BJ (cell line): ENCODE measurements at regions not wholly inside any gene's neighbourhood (a gene's known extent, or its start where the extent isn't known, plus 50 kb on each side); places are given as distances from the start of the nearest gene placed in this dataset.

Experiments used
- CTCF ChIA-PET: fragments of 350-600 bp; formaldehyde crosslinking; extraction: SDS; loops from one replicate; lab custom pipeline; 2021; ENCODE audit warnings: antibody characterized with exemption, inconsistent platforms; lab: Yijun Ruan, JAX
- POLR2A ChIA-PET: fragments of 300-600 bp; sonication (Branson Sonifier 250); formaldehyde crosslinking; extraction: SDS; loops from one replicate; lab custom pipeline; 2021; ENCODE audit warnings: antibody characterized with exemption; lab: Charles Lee
- DNase-seq: peaks from one replicate; pipeline ENCODE4 v3.0.0-alpha.2; 2011; ENCODE audit warnings: low read depth
- H3K27me3 ChIP-seq: 2 replicates; pipeline ENCODE4 v1.6.0; 2011; ENCODE audit warnings: low read length; ENCODE audit not compliant: control insufficient read depth, insufficient read depth
- H3K36me3 ChIP-seq: 2 replicates; pipeline ENCODE4 v1.5.1; 2011; ENCODE audit warnings: low read length; ENCODE audit not compliant: control insufficient read depth, insufficient read depth
- H3K4me3 ChIP-seq: 2 replicates; pipeline ENCODE4 v1.5.1; 2011; ENCODE audit warnings: low read depth, mild to moderate bottlenecking, control low read depth, low read length
- CTCF ChIP-seq: IDR thresholded peaks from 2 replicates; pipeline ENCODE4 v1.5.1; 2011; ENCODE audit warnings: low read depth, mild to moderate bottlenecking, control low read depth, inconsistent platforms, low read length, moderate library complexity; ENCODE audit not compliant: insufficient read depth

GRCh38 chr4:188804861-188805260 is 665.6 kb downstream of the TRIML1 start:
- H3K36me3 ChIP-seq = no peaks in the 10 kb centered on the region
- TF ChIP-seq CTCF = no peak
- ChIA-PET CTCF (no interaction called here), POLR2A (no interaction called here)
- H3K27me3 ChIP-seq = no peaks in the 10 kb centered on the region
- H3K4me3 ChIP-seq = no peak overlapping the region
- DNase-seq = no peak

- POLR2A ChIA-PET = no interaction called here
- no peak for TF ChIP-seq CTCF
These were observed 671.9 kb downstream of the TRIML1 start for GRCh38 chr4:188811121-188811520.

GRCh38 chr4:188812644-188813043 is 673.4 kb downstream of the TRIML1 start:
- CTCF ChIA-PET = no interaction called here
- POLR2A ChIA-PET = no interaction called here

More at GRCh38 chr4:188811121-188811520, 671.9 kb downstream of the TRIML1 start:
- DNase-seq = no peak
- Histone ChIP-seq H3K36me3 (no peaks in the 10 kb centered on the region), H3K4me3 (no peak overlapping the region), H3K27me3 (no peaks in the 10 kb centered on the region)
- CTCF ChIA-PET = no interaction called here

GRCh38 chr4:188818300-188818699 is 679.1 kb downstream of the TRIML1 start:
- CTCF ChIA-PET = no interaction called here
- POLR2A ChIA-PET = no interaction called here
- Histone ChIP-seq H3K36me3 (no peaks in the 10 kb centered on the region), H3K4me3 (no peak overlapping the region), H3K27me3 (no peaks in the 10 kb centered on the region)
- TF ChIP-seq CTCF = no peak
- DNase-seq = no peak

More at GRCh38 chr4:188812644-188813043, 673.4 kb downstream of the TRIML1 start:
- Histone ChIP-seq H3K36me3 (no peaks in the 10 kb centered on the region), H3K4me3 (no peak overlapping the region), H3K27me3 (no peaks in the 10 kb centered on the region)
- no peak for TF ChIP-seq CTCF
- DNase-seq = no peak

GRCh38 chr4:188819233-188819632 is 680.0 kb downstream of the TRIML1 start:
- H3K36me3 ChIP-seq = no peaks in the 10 kb centered on the region
- CTCF ChIA-PET = no interaction called here
- no peaks in the 10 kb centered on the region for H3K27me3 ChIP-seq
- DNase-seq = no peak
- no peak overlapping the region for H3K4me3 ChIP-seq
- TF ChIP-seq CTCF = no peak
- POLR2A ChIA-PET = no interaction called here
